H1 (cell line): ENCODE measurements at regions not wholly inside any gene's neighbourhood (a gene's known extent, or its start where the extent isn't known, plus 50 kb on each side); places are given as distances from the start of the nearest gene placed in this dataset.

Experiments
- CTCF ChIA-PET: fragments of 300-600 bp; sonication (Branson Sonifier 250); formaldehyde crosslinking; loops from one replicate; lab custom pipeline; 2021; ENCODE audit not compliant: partially characterized antibody; lab: Charles Lee
- POLR2A ChIA-PET: fragments of 300-600 bp; sonication (Branson Sonifier 250); formaldehyde crosslinking; loops from one replicate; lab custom pipeline; 2021; ENCODE audit warnings: inconsistent platforms; ENCODE audit not compliant: partially characterized antibody; lab: Charles Lee
- DNase-seq, 2 experiments: peaks; one replicate each; pipeline versions ENCODE4 v3.0.0 to v3.0.0-alpha.2; 2010 to 2022; ENCODE audit warnings: low spot score in 2 of 2, low read depth in 1 of 2, mixed read lengths in 1 of 2
- FAIRE-seq: peaks from 2 replicates; lab custom pipeline; 2011; peaks lifted over from hg19 to GRCh38; lab: Jason Lieb, UNC
- H2AFZ ChIP-seq: 2 replicates; pipeline ENCODE4 v1.8.1; 2012; ENCODE audit warnings: low read length, inconsistent platforms
- H2AK5ac ChIP-seq: 2 replicates; pipeline ENCODE4 v1.6.1; 2013; ENCODE audit warnings: low read depth, low read length
- H2BK120ac ChIP-seq: replicated peaks from 2 replicates; pipeline ENCODE3; 2013; ENCODE audit warnings: low read depth, low read length, inconsistent platforms
- H2BK12ac ChIP-seq: 2 replicates; pipeline ENCODE4 v1.6.1; 2013; ENCODE audit warnings: low read depth, low read length
- H2BK15ac ChIP-seq: 2 replicates; pipeline ENCODE4 v1.6.1; 2013; ENCODE audit warnings: low read length
- H2BK20ac ChIP-seq: 2 replicates; pipeline ENCODE4 v1.6.1; 2013; ENCODE audit warnings: low read length
- H2BK5ac ChIP-seq: 2 replicates; pipeline ENCODE4 v1.6.1; 2013; ENCODE audit warnings: low read depth, low read length
- H3K14ac ChIP-seq: 2 replicates; pipeline ENCODE4 v1.6.1; 2013; ENCODE audit warnings: inconsistent platforms; ENCODE audit not compliant: insufficient read length
- H3K18ac ChIP-seq: 2 replicates; pipeline ENCODE4 v1.6.1; 2013; ENCODE audit warnings: low read length; ENCODE audit errors: extremely low read depth
- H3K23ac ChIP-seq: 2 replicates; pipeline ENCODE4 v1.6.1; 2013; ENCODE audit warnings: inconsistent platforms; ENCODE audit not compliant: insufficient read length
- H3K23me2 ChIP-seq: 2 replicates; pipeline ENCODE4 v1.6.1; 2013; ENCODE audit warnings: low read depth, low read length
- H3K27ac ChIP-seq: 2 replicates; pipeline ENCODE4 v1.6.1; 2011; ENCODE audit warnings: low read depth, low read length, inconsistent platforms
- H3K27me3 ChIP-seq, 4 experiments: replicated peaks in 1 of 4; 1 replicate in 1 of 4; 2 replicates in 3 of 4; pipeline versions ENCODE4 v1.6.1 to v1.8.1; 2011 to 2013; ENCODE audit warnings: low read length in 3 of 4, mild to moderate bottlenecking in 3 of 4, inconsistent platforms in 2 of 4, mixed read lengths in 2 of 4, moderate library complexity in 1 of 4; ENCODE audit not compliant: control insufficient read depth in 3 of 4, insufficient read depth in 3 of 4; ENCODE audit errors: extremely low read depth in 1 of 4
- H3K36me3 ChIP-seq, 4 experiments: 2 replicates each; pipeline versions ENCODE4 v1.6.1 to v1.8.1; 2011 to 2013; ENCODE audit warnings: mild to moderate bottlenecking in 4 of 4, low read length in 3 of 4, moderate library complexity in 2 of 4, control low read depth in 1 of 4, inconsistent platforms in 1 of 4; ENCODE audit not compliant: insufficient read depth in 4 of 4, control insufficient read depth in 2 of 4
- H3K4ac ChIP-seq: replicated peaks from 2 replicates; pipeline ENCODE3; 2013; ENCODE audit warnings: low read length, low read depth, mixed read lengths, inconsistent platforms; ENCODE audit not compliant: insufficient read length
- H3K4me1 ChIP-seq, 4 experiments: replicated peaks in 1 of 4; 1 replicate in 1 of 4; 2 replicates in 3 of 4; pipeline versions ENCODE4 v1.6.1 to v1.8.1; 2011 to 2013; ENCODE audit warnings: low read length in 3 of 4, inconsistent platforms in 2 of 4, mixed read lengths in 1 of 4; ENCODE audit not compliant: insufficient read depth in 4 of 4, control insufficient read depth in 3 of 4
- H3K4me2 ChIP-seq, 2 experiments: 2 replicates each; pipeline versions ENCODE4 v1.6.1 to v1.8.1; 2011 to 2013; ENCODE audit warnings: low read depth in 2 of 2, low read length in 2 of 2, control low read depth in 1 of 2, inconsistent platforms in 1 of 2, mild to moderate bottlenecking in 1 of 2; ENCODE audit not compliant: insufficient read depth in 1 of 2
- H3K4me3 ChIP-seq, 4 experiments: fragments of 200-600, 300-600 bp in 1 of 4; sonication (generic), shearing (Covaris generic), sonication (Bioruptor Twin) in 1 of 4; 2 replicates each; pipeline versions ENCODE4 v1.5.1 to v1.8.1; 2011 to 2016; ENCODE audit warnings: low read length in 4 of 4, low read depth in 3 of 4, control low read depth in 2 of 4, inconsistent platforms in 2 of 4, mild to moderate bottlenecking in 2 of 4, mixed read lengths in 1 of 4, moderate library complexity in 1 of 4; ENCODE audit not compliant: insufficient read depth in 2 of 4; ENCODE audit errors: extremely low read depth in 1 of 4
- H3K56ac ChIP-seq: replicated peaks from 2 replicates; pipeline ENCODE3; 2013; ENCODE audit warnings: low read depth, mild to moderate bottlenecking, mixed read lengths, low read length, inconsistent platforms; ENCODE audit not compliant: insufficient read length
- H3K79me1 ChIP-seq: 2 replicates; pipeline ENCODE4 v1.6.1; 2013; ENCODE audit warnings: low read depth, low read length, control low read depth
- H3K79me2 ChIP-seq, 2 experiments: 2 replicates each; pipeline versions ENCODE4 v1.6.1 to v1.8.1; 2012 to 2013; ENCODE audit warnings: low read length in 2 of 2, mild to moderate bottlenecking in 2 of 2, inconsistent platforms in 1 of 2; ENCODE audit not compliant: insufficient read depth in 2 of 2, control insufficient read depth in 1 of 2
- H3K9ac ChIP-seq, 4 experiments: replicated peaks in 1 of 4; 1 replicate in 1 of 4; 2 replicates in 3 of 4; pipeline versions ENCODE4 v1.6.1 to v1.8.1; 2011 to 2013; ENCODE audit warnings: low read depth in 3 of 4, low read length in 3 of 4, control low read depth in 2 of 4, mild to moderate bottlenecking in 2 of 4, moderate library complexity in 2 of 4, inconsistent platforms in 1 of 4; ENCODE audit errors: extremely low read depth in 1 of 4
- H3K9me3 ChIP-seq, 2 experiments: 2 replicates each; pipeline versions ENCODE4 v1.6.1 to v1.8.1; 2012 to 2013; ENCODE audit warnings: mild to moderate bottlenecking in 2 of 2, moderate library complexity in 2 of 2, control low read depth in 1 of 2, inconsistent platforms in 1 of 2, low read depth in 1 of 2, low read length in 1 of 2, mixed read lengths in 1 of 2; ENCODE audit not compliant: insufficient read depth in 2 of 2
- H4K20me1 ChIP-seq, 2 experiments: replicated peaks in 1 of 2; 2 replicates each; pipeline versions ENCODE3 to v1.8.1; 2011 to 2013; ENCODE audit warnings: inconsistent platforms in 2 of 2, low read length in 2 of 2, mild to moderate bottlenecking in 1 of 2; ENCODE audit not compliant: insufficient read depth in 2 of 2, control insufficient read depth in 1 of 2
- H4K5ac ChIP-seq: 2 replicates; pipeline ENCODE4 v1.6.1; 2013; ENCODE audit warnings: low read length, low read depth, mixed read lengths, inconsistent platforms; ENCODE audit not compliant: insufficient read length
- H4K8ac ChIP-seq: 2 replicates; pipeline ENCODE4 v1.8.0; 2013; ENCODE audit warnings: mild to moderate bottlenecking, moderate library complexity, low read length, inconsistent platforms; ENCODE audit not compliant: insufficient read depth; ENCODE audit errors: extremely low read depth
- H4K91ac ChIP-seq: replicated peaks from 2 replicates; pipeline ENCODE3; 2013; ENCODE audit warnings: low read length, mixed read lengths, inconsistent platforms; ENCODE audit not compliant: insufficient read length
- CEBPB ChIP-seq: IDR thresholded peaks from 2 replicates; pipeline ENCODE4 v1.6.1; 2012; ENCODE audit warnings: low read depth, low read length
- CHD1 ChIP-seq: IDR thresholded peaks from 2 replicates; pipeline ENCODE4 v1.6.1; 2012; ENCODE audit warnings: low read depth, low read length, improper control_type of control experiment
- KDM5A ChIP-seq: fragments of 200-600 bp; IDR thresholded peaks from 2 replicates; pipeline ENCODE4 v1.7.1; 2012; ENCODE audit warnings: mild to moderate bottlenecking, low read length, inconsistent platforms, mixed read lengths
- SP1 ChIP-seq: IDR thresholded peaks from 2 replicates; pipeline ENCODE4 v1.6.1; 2011; ENCODE audit warnings: low read depth, low read length
- TAF7 ChIP-seq: optimal IDR thresholded peaks from 2 replicates; pipeline ENCODE3; 2011; ENCODE audit warnings: low read depth, mild to moderate bottlenecking, inconsistent platforms, low read length, moderate library complexity, borderline replicate concordance
- WGBS, 2 experiments: shearing (Covaris generic) in 1 of 2; methylation state at CpG; one replicate each; pipeline versions ENCODE4 v1.1.6 to v1.1.7; 2013 to 2015; ENCODE audit warnings: low lambda C conversion rate in 2 of 2, mixed read lengths in 2 of 2, inconsistent platforms in 1 of 2, low coverage in 1 of 2, missing lambda C conversion rate in 1 of 2; ENCODE audit not compliant: insufficient replicate concordance in 2 of 2, insufficient coverage in 1 of 2, insufficient read length in 1 of 2; ENCODE audit errors: extremely low coverage in 1 of 2, missing lambda C conversion rate in 1 of 2; 5-methylcytosine and 5-hydroxymethylcytosine counted together

DNA sequence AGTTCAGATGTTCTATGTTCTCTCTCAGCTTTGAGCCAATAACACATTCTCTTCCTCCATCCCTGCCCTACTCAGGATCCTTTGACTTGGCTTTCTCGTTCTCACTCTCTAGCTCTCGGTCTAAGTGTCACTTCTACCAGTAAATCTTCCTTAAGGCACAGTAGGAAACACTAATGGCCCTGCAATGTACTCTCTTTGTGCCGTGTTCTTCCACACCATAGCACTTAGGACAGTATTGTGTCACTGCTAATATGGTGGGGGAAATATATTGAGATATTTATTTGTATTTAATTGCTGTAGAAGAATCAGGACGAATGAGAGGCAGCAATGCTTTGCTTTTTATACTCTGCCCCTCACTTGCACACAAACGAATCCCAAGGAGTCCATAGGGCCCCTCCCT lies 493.1 kb downstream of the SHISA9 start:
- TF ChIP-seq CHD1 (no peak), CEBPB (no peak), TAF7 (no peak), KDM5A (no peak), SP1 (no peak)

More for the DNA sequence above, 493.1 kb downstream of the SHISA9 start:
- Histone ChIP-seq H3K36me3 (no peaks in the 10 kb centered on the region), H2BK20ac (no peak overlapping the region), H3K79me1 (no peaks in the 10 kb centered on the region), H3K14ac (no peak overlapping the region), H3K27me3 (no peaks in the 10 kb centered on the region), H3K4ac (no peak overlapping the region), H4K8ac (no peak overlapping the region), H2AFZ (no peak overlapping the region), H2AK5ac (peak overlapping the region; percentile 82; the same call in 1 of the 2 replicates), H3K18ac (no peak overlapping the region), H2BK5ac (no peak overlapping the region), H3K56ac (no peak overlapping the region), H3K4me1 (no peaks in the 10 kb centered on the region), H2BK120ac (no peak overlapping the region), H4K91ac (peak overlapping the region; percentile 23), H3K23me2 (no peaks in the 10 kb centered on the region), H3K4me2 (no peak overlapping the region), H3K9me3 (no peaks in the 10 kb centered on the region), H4K20me1 (no peaks in the 10 kb centered on the region), H3K9ac (no peak overlapping the region), H4K5ac (no peak overlapping the region), H3K23ac (no peak overlapping the region), H2BK12ac (no peak overlapping the region), H2BK15ac (0 out of 2 replicates have a peak overlapping the region, but pooled peaks have one; percentile 4), H3K27ac (no peak overlapping the region), H3K4me3 (no peak overlapping the region), H3K79me2 (no peaks in the 10 kb centered on the region)
- WGBS, 2 experiments = 91% methylated on average over 5 of the region's 5 CpGs; no CpG with 5 or more reads in 1 of the 2 experiments
- DNase-seq (no peak), FAIRE-seq (no peak)
- CTCF ChIA-PET = interaction anchor here (0.6 to 0.9 kb wide), 2 partner anchors 29 to 66 kb away, joined by 3 read pairs; no protein-coding TSS in a partner anchor
- POLR2A ChIA-PET = interaction anchor here (0.7 to 0.9 kb wide), 2 partner anchors 23 to 36 kb away, joined by 3 read pairs; no protein-coding TSS in a partner anchor
